Suprapubic skin (tissue), 4 donors: ENCODE measurements at regions not wholly inside any gene's neighbourhood (a gene's known extent, or its start where the extent isn't known, plus 50 kb on each side); places are given as distances from the start of the nearest gene placed in this dataset.

Source experiments
- DNase-seq, 2 donors: peaks; one replicate each; pipeline ENCODE4 v3.0.0-alpha.2; 2019; ENCODE audit warnings: low spot score in 2 of 2
- H3K27ac ChIP-seq: fragments of 200-600 bp; sonication (generic); one replicate; pipeline ENCODE4 v1.5.1; 2019
- H3K27me3 ChIP-seq: fragments of 200-600 bp; sonication (generic); one replicate; pipeline ENCODE4 v1.5.1; 2019
- H3K36me3 ChIP-seq: fragments of 200-600 bp; sonication (generic); one replicate; pipeline ENCODE4 v1.5.1; 2019
- H3K4me1 ChIP-seq: fragments of 200-600 bp; sonication (generic); one replicate; pipeline ENCODE4 v1.5.1; 2019
- H3K4me3 ChIP-seq: fragments of 200-600 bp; sonication (generic); one replicate; pipeline ENCODE4 v1.5.1; 2019; ENCODE audit warnings: mild to moderate bottlenecking
- H3K9me3 ChIP-seq: fragments of 200-600 bp; sonication (generic); one replicate; pipeline ENCODE4 v1.5.1; 2019
- CTCF ChIP-seq, 2 donors: fragments of 200-600 bp in 1 of 2; fragments of 450-650 bp in 1 of 2; sonication (generic) in 1 of 2; IDR thresholded peaks; one replicate each; pipeline ENCODE4 v1.5.1; 2016 to 2019; ENCODE audit warnings: antibody characterized with exemption in 2 of 2, mild to moderate bottlenecking in 1 of 2, moderate library complexity in 1 of 2
- EP300 ChIP-seq: sonication (generic); formaldehyde crosslinking; IDR thresholded peaks from one replicate; pipeline ENCODE4 v1.6.1; 2017; ENCODE audit warnings: antibody characterized with exemption
- POLR2A ChIP-seq, 2 donors: fragments of 450-650 bp; IDR thresholded peaks; one replicate each; pipeline ENCODE4 v1.6.1; 2017; ENCODE audit warnings: antibody characterized with exemption in 2 of 2, mild to moderate bottlenecking in 2 of 2, moderate library complexity in 2 of 2
- POLR2AphosphoS5 ChIP-seq, 3 donors: sonication (generic); formaldehyde crosslinking; IDR thresholded peaks; one replicate each; pipeline ENCODE4 v1.6.1; 2017; ENCODE audit warnings: antibody characterized with exemption in 3 of 3
- WGBS: methylation state at CpG from one replicate; pipeline ENCODE4 v1.1.5; 2018; 5-methylcytosine and 5-hydroxymethylcytosine counted together

DNA sequence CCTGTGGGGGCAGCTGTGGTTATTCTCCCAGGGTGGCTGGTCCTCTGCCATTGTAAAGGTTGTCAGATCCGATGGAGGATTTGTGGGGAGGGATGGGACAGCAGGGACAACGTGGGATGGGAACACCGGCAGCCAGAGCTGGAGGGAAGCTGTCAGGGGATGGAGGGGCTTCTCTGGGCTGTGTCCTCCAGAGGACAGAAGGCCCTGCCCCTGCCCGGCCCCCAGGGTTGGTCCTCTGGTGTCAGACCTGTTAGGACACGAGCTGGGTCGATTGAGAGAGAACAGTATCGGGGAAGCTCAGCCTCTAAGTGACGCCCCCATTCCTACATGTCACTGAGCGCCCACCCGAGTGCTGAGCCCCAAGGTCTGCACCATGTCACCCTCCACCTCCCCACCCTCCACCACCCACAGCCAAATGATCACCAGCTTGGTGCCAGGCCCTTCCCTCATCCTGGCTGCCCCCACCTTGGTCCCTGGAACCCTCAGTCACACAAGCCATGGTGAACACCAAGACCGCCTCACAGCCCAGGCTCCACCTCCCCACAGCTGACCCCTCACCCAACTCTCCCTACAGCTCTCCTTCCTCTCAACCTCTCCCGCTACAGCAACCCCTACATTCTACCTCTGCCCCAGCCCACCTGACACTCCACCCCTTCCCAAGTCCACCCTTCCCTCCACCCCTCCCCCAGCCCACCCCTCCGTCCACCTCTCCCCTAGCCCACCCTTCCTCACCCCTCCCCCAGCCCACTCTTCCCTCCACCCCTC lies 244.4 kb downstream of the MATN1 start:
- 82% methylated on average over 12 of the region's 13 CpGs for WGBS
- Histone ChIP-seq H3K27me3 (peaks cover 6% of the 10 kb centered on the region), H3K27ac (no peak overlapping the region)

DNA sequence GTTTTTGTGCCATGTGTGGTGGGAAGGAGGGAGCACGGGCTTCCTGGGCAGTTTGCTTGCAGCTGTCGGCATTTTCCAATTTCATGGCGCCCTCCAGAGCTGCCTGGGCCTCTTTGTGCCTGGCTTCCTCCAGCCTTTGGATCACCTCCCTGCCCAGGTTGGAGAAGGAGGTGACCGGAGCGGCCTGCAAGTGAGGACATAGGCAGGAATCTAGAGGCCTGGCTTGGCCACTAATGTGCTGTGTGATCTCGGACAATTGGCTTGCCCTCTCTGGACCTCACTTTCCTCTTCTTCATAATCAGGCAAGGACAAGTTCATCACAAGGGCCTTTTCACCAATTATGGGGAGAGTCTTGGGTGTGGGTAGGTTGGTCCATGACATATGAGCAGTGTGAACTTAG lies 245.1 kb downstream of the MATN1 start:
- Histone ChIP-seq H3K27me3 (peaks cover 6% of the 10 kb centered on the region), H3K9me3 (peaks cover 19% of the 10 kb centered on the region), H3K4me1 (no peaks in the 10 kb centered on the region), H3K4me3 (no peak overlapping the region), H3K36me3 (no peaks in the 10 kb centered on the region), H3K27ac (no peak overlapping the region)
- TF ChIP-seq EP300: no peak
- no peak for TF ChIP-seq CTCF (IDR thresholded peaks at IDR 0.05)
- WGBS: 90% methylated on average over 6 of the region's 6 CpGs
- peak in 1 of 2 donors; percentile 14 for DNase-seq

More for the DNA sequence above, 244.4 kb downstream of the MATN1 start:
- TF ChIP-seq POLR2AphosphoS5 (IDR thresholded peaks at IDR 0.05): no peak
- TF ChIP-seq EP300: no peak
- TF ChIP-seq POLR2A (IDR thresholded peaks at IDR 0.05): no peak
- TF ChIP-seq CTCF (IDR thresholded peaks at IDR 0.05): no peak
- H3K4me3 ChIP-seq: no peak overlapping the region
- H3K9me3 ChIP-seq: peaks cover 19% of the 10 kb centered on the region
- H3K36me3 ChIP-seq: no peaks in the 10 kb centered on the region
- H3K4me1 ChIP-seq: no peaks in the 10 kb centered on the region
- peak in 1 of 2 donors; percentile 48 for DNase-seq

- peak in 1 of 2 donors; percentile 27 for DNase-seq
These were observed 245.8 kb downstream of the MATN1 start for GRCh38 chr1:30477588-30477987.

GRCh38 chr1:30476911-30477459 lies 246.4 kb downstream of the MATN1 start:
- peak in 1 of 2 donors; percentile 31 for DNase-seq
- TF ChIP-seq POLR2A (IDR thresholded peaks at IDR 0.05) (no peak), EP300 (no peak), CTCF (IDR thresholded peaks at IDR 0.05) (no peak), POLR2AphosphoS5 (IDR thresholded peaks at IDR 0.05) (no peak)

More at GRCh38 chr1:30477588-30477987, 245.8 kb downstream of the MATN1 start:
- peaks cover 13% of the 10 kb centered on the region for H3K9me3 ChIP-seq
- 85% methylated on average over 4 of the region's 8 CpGs for WGBS
- TF ChIP-seq EP300 (no peak), CTCF (IDR thresholded peaks at IDR 0.05) (no peak), POLR2AphosphoS5 (IDR thresholded peaks at IDR 0.05) (no peak), POLR2A (IDR thresholded peaks at IDR 0.05) (no peak)
- no peaks in the 10 kb centered on the region for H3K4me1 ChIP-seq
- H3K4me3 ChIP-seq: no peak overlapping the region
- no peaks in the 10 kb centered on the region for H3K36me3 ChIP-seq
- peaks cover 6% of the 10 kb centered on the region for H3K27me3 ChIP-seq
- H3K27ac ChIP-seq: no peak overlapping the region

GRCh38 chr1:30476476-30476875 lies 246.9 kb downstream of the MATN1 start:
- Histone ChIP-seq H3K4me1 (no peaks in the 10 kb centered on the region), H3K4me3 (no peak overlapping the region), H3K36me3 (no peaks in the 10 kb centered on the region), H3K27ac (no peak overlapping the region), H3K27me3 (peaks cover 6% of the 10 kb centered on the region), H3K9me3 (peaks cover 4% of the 10 kb centered on the region)
- TF ChIP-seq POLR2A (IDR thresholded peaks at IDR 0.05) (no peak), CTCF (IDR thresholded peaks at IDR 0.05) (no peak), POLR2AphosphoS5 (IDR thresholded peaks at IDR 0.05) (no peak), EP300 (no peak)
- 65% methylated on average over 6 of the region's 6 CpGs for WGBS
- peak in 1 of 2 donors; percentile 29 for DNase-seq

More at GRCh38 chr1:30476911-30477459, 246.4 kb downstream of the MATN1 start:
- WGBS: 85% methylated on average over 5 of the region's 8 CpGs
- Histone ChIP-seq H3K4me3 (no peak overlapping the region), H3K9me3 (peaks cover 9% of the 10 kb centered on the region), H3K27me3 (peaks cover 6% of the 10 kb centered on the region), H3K4me1 (no peaks in the 10 kb centered on the region), H3K27ac (no peak overlapping the region), H3K36me3 (no peaks in the 10 kb centered on the region)
